GM18907 (cell line): ENCODE measurements at regions not wholly inside any gene's neighbourhood (a gene's known extent, or its start where the extent isn't known, plus 50 kb on each side); places are given as distances from the start of the nearest gene placed in this dataset.

Experiments
- ATAC-seq: cut with Tn5 transposase; IDR thresholded peaks from one replicate; pipeline ENCODE4 v1.9.1; 2021; ENCODE audit warnings: mild to moderate bottlenecking, moderate library complexity; ENCODE audit not compliant: unreplicated experiment

DNA sequence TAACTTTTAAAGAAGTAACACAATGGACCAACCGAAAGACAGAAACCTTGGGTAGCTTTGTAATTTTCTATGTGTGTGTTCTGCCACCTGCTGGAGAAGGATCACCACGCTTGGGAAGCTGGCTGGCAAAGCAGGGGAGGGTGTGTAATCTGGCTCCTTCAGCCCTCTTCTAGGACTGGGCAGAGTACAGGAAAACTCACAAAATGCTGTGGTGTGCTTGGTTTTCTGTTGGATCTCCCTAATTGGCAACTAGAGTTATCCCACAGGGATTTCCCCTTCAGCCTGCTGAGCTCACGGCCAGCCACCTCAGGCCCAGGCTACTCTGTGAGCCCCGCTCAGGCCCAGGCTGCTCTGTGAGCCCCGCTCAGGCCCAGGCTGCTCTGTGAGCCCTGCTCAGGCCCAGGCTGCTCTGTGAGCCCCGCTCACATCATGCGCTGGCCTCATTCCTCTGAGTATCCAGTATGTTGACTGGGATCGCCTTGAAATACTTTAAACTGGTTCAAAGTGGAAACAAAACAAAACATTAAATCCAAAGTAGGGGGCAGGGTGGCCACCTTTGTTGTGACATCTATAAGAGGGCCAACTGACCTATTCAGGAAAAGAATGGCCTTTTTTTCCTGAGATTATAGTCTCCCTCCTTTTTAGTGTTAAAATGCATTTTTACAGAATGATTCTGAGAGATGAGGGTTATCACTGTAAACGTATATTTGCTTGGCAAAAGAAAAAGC is 52.0 kb upstream of the RNU6-8 start:
- peak; percentile 53 for ATAC-seq

DNA sequence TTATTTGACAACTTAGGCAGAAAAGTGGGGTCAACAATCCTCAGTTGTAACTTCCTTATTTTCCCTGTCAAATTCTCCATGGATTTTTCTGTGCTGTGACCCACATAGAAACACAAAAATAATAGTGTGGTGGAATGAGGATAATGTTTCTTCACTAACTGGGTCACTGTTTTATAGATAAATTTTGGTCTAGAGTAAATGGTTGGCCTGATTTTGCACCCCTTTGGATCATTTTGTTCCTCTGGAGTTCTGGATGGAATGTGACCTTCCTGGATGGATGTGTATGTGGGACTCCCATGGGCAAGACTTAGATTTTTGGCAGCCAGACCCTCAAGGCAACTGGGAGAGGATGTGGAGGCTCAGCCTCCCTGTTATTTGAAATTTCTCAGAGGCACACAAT is 52.7 kb upstream of the RNU6-8 start:
- ATAC-seq: no peak

DNA sequence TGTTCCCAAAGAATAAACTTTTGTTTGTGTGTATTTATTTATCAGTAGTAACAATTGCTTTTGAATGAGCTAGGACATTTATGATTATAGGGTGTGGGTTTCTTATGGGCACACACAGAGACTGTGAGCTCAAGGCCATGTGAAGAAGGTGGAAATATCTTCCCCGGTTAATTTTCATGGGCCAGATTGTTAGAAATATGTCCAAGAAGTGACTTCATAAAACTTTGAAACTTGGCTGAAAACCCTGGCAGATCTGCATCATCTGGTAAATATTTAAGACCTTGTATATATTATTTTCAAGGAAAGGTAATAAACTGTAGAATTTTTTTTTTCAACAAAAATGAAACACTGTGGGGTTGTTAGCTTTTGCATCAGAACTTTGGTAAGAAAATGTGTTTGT is 53.5 kb upstream of the RNU6-8 start:
- no peak for ATAC-seq

DNA sequence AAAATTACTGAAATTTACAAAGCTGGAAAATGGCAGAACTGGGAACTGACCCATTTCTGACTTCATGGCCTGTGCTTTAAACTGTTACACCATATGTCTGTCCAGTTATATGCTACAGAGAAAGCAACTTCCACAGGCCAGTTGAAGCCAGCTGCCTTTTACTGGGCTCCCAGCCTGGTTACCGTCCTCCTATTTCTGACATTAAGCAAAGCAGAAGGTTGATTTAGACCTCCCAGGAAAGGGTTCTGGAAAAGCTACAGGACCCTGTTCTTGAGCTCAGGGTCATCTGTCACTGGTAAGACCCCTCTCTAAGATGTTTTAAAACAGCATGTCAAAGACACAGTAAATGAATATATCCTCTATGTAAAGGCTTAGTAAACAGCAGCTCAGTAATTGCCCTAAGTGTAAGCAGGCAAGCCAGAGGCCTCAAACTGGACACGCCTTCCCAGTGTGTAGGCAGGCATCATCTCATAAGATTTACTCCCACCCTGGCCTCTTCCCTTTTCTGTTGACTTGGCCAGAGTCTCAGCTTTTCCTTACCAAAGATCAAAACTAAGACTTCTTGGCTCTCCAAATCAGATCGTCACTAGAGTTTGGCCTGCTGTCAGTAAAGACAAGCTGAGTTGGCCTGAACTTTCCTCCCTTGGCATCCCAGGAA is 55.4 kb upstream of the RNU6-8 start:
- ATAC-seq: no peak

DNA sequence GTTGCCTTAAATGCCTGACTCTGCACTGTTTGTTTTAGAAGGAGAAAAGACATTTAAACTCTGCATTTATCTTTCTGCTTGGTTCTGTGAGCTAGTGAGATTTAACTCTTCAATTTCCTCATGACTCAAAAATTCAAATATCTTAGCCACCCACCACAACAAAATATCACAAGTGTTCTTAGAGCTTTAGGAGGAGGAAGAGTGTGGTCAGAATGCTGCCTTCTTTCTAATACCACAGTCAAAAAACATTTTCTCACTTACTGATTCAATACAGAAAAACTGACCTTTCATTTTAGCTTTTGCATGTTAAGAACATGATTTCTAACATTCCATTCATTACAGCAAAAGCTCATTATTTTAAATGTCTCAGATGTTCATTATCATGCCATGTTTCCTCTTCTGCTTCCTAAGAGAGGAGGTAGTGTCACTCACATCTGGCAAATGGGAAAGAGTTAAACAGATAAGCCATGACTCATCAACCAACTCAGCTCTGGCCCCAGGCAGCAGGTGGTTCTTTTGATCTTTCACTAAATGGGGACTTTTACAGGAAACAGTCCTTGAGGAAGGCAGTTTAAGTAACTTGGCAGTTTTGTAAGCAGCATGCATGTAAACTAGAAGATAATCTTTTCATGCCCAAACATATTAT is 56.4 kb upstream of the RNU6-8 start:
- peak; percentile 94 for ATAC-seq

DNA sequence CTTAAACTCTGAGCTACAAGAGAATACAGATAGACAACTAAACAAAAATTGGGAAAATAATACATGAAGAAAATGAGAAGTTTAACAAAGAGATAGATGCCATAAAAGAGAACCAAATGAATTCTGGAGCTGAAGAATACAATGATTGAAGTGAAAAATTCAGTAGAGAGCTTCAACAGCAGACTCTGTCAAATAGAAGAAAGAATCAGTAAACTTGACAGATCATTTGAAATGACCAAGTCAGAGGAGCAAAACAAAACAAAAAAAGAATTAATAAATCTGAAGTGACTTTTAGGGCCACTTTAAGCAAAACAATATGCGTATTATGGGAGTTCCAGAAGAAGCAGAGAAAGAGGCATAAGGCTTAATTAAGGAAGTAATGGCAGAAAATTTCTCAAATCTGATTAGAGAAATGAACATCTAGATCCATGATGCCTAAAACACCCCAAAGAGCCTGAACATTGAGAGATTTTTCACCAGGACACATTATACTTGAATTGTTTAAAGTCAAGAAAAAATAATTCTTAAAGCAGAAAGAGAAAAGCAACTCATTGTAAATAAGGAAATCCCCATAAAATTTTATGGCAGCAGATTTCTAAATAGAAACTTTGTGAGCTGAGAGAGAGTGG is 61.0 kb upstream of the RNU6-8 start:
- no peak for ATAC-seq

DNA sequence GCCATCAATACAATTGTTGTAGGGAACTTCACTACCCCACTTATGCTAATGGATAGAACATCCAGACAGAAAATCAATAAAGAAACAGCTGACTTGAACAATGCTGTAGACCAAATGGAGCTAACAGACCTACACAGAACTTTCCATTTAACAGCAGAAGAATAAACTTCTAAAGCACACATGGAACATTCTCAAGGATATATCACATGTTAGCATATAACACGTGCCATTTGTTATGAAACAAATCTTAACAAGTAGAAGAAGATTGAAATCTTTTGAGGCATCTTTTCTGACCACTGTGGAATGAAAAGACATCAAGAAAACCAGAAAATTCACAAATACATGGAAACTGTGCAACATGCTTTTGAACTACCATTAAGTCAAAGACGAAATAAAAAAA is 62.5 kb upstream of the RNU6-8 start:
- no peak for ATAC-seq

DNA sequence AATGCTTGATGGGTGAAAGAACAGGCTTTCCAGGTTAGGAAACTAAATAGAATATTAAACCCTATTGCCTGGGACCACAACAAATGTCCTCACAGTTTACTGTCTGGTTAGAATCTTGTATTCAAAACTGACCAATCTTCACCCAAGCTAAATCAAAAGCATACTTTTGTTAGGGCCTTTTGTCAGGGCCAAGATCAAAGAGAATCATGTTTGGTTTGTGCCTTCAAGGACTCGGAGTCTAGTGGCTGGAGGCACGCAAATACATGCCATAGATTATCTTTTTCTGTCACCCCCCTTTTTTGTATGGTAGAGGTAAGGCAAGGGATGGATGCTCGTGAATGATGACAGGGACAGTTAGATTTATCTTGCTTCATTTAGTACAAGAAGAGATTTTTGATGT is 51.1 kb upstream of the AKAP6 start:
- no peak for ATAC-seq
